PC-3 (cell line): ENCODE measurements at regions not wholly inside any gene's neighbourhood (a gene's known extent, or its start where the extent isn't known, plus 50 kb on each side); places are given as distances from the start of the nearest gene placed in this dataset.

ENCODE experiments used
- EZH2 ChIP-seq: fragments of 300-600 bp; sonication (generic); IDR thresholded peaks from one replicate; pipeline ENCODE4 v1.6.1; 2017; ENCODE audit warnings: antibody characterized with exemption, mild to moderate bottlenecking, low read length; ENCODE audit not compliant: unreplicated experiment
- TF ChIP-seq, protein P1 (sequence below): fragments of 300-600 bp; sonication (generic); conservative IDR thresholded peaks from 2 replicates; pipeline ENCODE4 v1.5.1; 2017; ENCODE audit warnings: antibody characterized with exemption, low read depth, mild to moderate bottlenecking, low read length

DNA sequence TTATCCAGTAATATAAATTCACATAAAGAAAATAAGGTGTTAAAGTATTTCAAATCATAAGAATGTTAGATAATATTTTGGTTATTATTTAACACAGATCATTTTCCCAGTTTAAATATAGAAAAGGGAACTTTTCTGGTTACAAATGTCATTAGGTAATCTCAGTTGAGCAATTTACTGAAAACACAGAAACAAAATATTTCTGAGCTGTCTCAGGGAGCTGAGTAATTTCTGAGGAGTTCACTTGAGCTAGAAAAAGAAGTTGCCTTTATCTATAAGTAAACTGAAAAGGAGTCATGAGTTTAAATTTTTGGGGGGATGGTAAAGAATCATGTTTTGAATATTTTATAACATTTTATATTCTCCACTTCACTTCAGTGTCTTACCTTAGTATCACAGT lies 855.4 kb upstream of the ARPP21 start:
- TF ChIP-seq, protein P1, sequence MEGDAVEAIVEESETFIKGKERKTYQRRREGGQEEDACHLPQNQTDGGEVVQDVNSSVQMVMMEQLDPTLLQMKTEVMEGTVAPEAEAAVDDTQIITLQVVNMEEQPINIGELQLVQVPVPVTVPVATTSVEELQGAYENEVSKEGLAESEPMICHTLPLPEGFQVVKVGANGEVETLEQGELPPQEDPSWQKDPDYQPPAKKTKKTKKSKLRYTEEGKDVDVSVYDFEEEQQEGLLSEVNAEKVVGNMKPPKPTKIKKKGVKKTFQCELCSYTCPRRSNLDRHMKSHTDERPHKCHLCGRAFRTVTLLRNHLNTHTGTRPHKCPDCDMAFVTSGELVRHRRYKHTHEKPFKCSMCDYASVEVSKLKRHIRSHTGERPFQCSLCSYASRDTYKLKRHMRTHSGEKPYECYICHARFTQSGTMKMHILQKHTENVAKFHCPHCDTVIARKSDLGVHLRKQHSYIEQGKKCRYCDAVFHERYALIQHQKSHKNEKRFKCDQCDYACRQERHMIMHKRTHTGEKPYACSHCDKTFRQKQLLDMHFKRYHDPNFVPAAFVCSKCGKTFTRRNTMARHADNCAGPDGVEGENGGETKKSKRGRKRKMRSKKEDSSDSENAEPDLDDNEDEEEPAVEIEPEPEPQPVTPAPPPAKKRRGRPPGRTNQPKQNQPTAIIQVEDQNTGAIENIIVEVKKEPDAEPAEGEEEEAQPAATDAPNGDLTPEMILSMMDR: no peak
- no peak for TF ChIP-seq EZH2
